Activated naive CD4-positive, alpha-beta T cell treated with anti-CD3 and anti-CD28 coated beads, Interleukin-2, amount 50 U/mL, for 16 hours (primary cell): ENCODE measurements at regions not wholly inside any gene's neighbourhood (a gene's known extent, or its start where the extent isn't known, plus 50 kb on each side); places are given as distances from the start of the nearest gene placed in this dataset.

Experiments used
- DNase-seq: peaks from one replicate; pipeline ENCODE4 v3.0.0-alpha.2; 2020

GRCh38 chr16:65524231-65524630 is 402.4 kb upstream of the CDH11 start:
- DNase-seq, result no peak

- no peak for DNase-seq
Observed at GRCh38 chr16:65523283-65523944, 401.6 kb upstream of the CDH11 start.

- DNase-seq, result no peak
Observed at GRCh38 chr16:65522412-65522811, 400.5 kb upstream of the CDH11 start.

- no peak for DNase-seq
Observed at GRCh38 chr16:65521633-65522328, 399.9 kb upstream of the CDH11 start.

GRCh38 chr16:65519402-65519801 is 397.5 kb upstream of the CDH11 start:
- DNase-seq, result no peak

GRCh38 chr16:65515193-65515592 is 393.3 kb upstream of the CDH11 start:
- no peak for DNase-seq

GRCh38 chr16:65510850-65511249 is 389.0 kb upstream of the CDH11 start:
- no peak for DNase-seq

GRCh38 chr16:65510241-65510640 is 388.4 kb upstream of the CDH11 start:
- no peak for DNase-seq

- DNase-seq, result no peak
Observed at GRCh38 chr16:65509172-65509571, 387.3 kb upstream of the CDH11 start.

- DNase-seq, result no peak
Observed at GRCh38 chr16:65500919-65501318, 379.1 kb upstream of the CDH11 start.

- no peak for DNase-seq
Observed at GRCh38 chr16:65500007-65500406, 378.1 kb upstream of the CDH11 start.

GRCh38 chr16:65499566-65499965 is 377.7 kb upstream of the CDH11 start:
- no peak for DNase-seq

- DNase-seq, result no peak
Observed at GRCh38 chr16:65497571-65497970, 375.7 kb upstream of the CDH11 start.

- no peak for DNase-seq
Observed at GRCh38 chr16:65495106-65495505, 373.2 kb upstream of the CDH11 start.

GRCh38 chr16:65494609-65495008 is 372.7 kb upstream of the CDH11 start:
- DNase-seq, result no peak

GRCh38 chr16:65494080-65494479 is 372.2 kb upstream of the CDH11 start:
- no peak for DNase-seq

- no peak for DNase-seq
Observed at GRCh38 chr16:65490286-65490685, 368.4 kb upstream of the CDH11 start.

- no peak for DNase-seq
Observed at GRCh38 chr16:65489531-65490023, 367.7 kb upstream of the CDH11 start.

- DNase-seq, result no peak
Observed at GRCh38 chr16:65487231-65487630, 365.4 kb upstream of the CDH11 start.

GRCh38 chr16:65481956-65482355 is 360.1 kb upstream of the CDH11 start:
- no peak for DNase-seq

GRCh38 chr16:65480281-65481091 is 358.6 kb upstream of the CDH11 start:
- DNase-seq, result no peak

GRCh38 chr16:65476448-65476955 is 354.6 kb upstream of the CDH11 start:
- DNase-seq, result no peak

- DNase-seq, result no peak
Observed at GRCh38 chr16:65473699-65474098, 351.8 kb upstream of the CDH11 start.

- DNase-seq, result no peak
Observed at GRCh38 chr16:65469116-65469515, 347.3 kb upstream of the CDH11 start.
